Esophagus (tissue), 2 donors: ENCODE measurements at regions not wholly inside any gene's neighbourhood (a gene's known extent, or its start where the extent isn't known, plus 50 kb on each side); places are given as distances from the start of the nearest gene placed in this dataset.
"Not testable (repeated sequence)": the region's sequence is repeated elsewhere in the genome, so short reads cannot be mapped to it uniquely, and the experiment has no call there.

Source experiments
- H3K27ac ChIP-seq, 2 donors: one replicate each; pipeline ENCODE4 v1.5.1; 2013; ENCODE audit warnings: low read depth in 2 of 2, mild to moderate bottlenecking in 2 of 2, inconsistent platforms in 1 of 2, low read length in 1 of 2, moderate library complexity in 1 of 2
- H3K27me3 ChIP-seq, 2 donors: one replicate each; pipeline ENCODE4 v1.6.1; 2013; ENCODE audit warnings: low read length in 2 of 2, control low read depth in 1 of 2, mild to moderate bottlenecking in 1 of 2; ENCODE audit not compliant: insufficient read depth in 2 of 2, control insufficient read depth in 1 of 2
- H3K36me3 ChIP-seq, 2 donors: one replicate each; pipeline ENCODE4 v1.6.1; 2013; ENCODE audit warnings: low read length in 1 of 2; ENCODE audit not compliant: control insufficient read depth in 2 of 2, insufficient read depth in 2 of 2
- H3K4me1 ChIP-seq, 2 donors: one replicate each; pipeline ENCODE4 v1.6.1; 2013; ENCODE audit warnings: low read length in 1 of 2; ENCODE audit not compliant: control insufficient read depth in 2 of 2, insufficient read depth in 2 of 2
- H3K4me3 ChIP-seq, 2 donors: one replicate each; pipeline ENCODE4 v1.5.1; 2013; ENCODE audit warnings: low read length in 2 of 2, mild to moderate bottlenecking in 2 of 2, low read depth in 1 of 2, moderate library complexity in 1 of 2
- H3K9me3 ChIP-seq, 2 donors: one replicate each; pipeline ENCODE4 v1.6.1; 2013; ENCODE audit warnings: mild to moderate bottlenecking in 2 of 2, low read depth in 1 of 2, low read length in 1 of 2, moderate library complexity in 1 of 2; ENCODE audit not compliant: control insufficient read depth in 2 of 2, insufficient read depth in 1 of 2
- WGBS, 2 donors: extraction: QIAGEN DNeasy Blood & Tissue Kit; methylation state at CpG; one replicate each; pipeline ENCODE4 v1.1.7; 2013; 5-methylcytosine and 5-hydroxymethylcytosine counted together
- donor health status: healthy with polysubstance abuse.
- donor health status: Bipolar disorder and iron deficiency.

DNA sequence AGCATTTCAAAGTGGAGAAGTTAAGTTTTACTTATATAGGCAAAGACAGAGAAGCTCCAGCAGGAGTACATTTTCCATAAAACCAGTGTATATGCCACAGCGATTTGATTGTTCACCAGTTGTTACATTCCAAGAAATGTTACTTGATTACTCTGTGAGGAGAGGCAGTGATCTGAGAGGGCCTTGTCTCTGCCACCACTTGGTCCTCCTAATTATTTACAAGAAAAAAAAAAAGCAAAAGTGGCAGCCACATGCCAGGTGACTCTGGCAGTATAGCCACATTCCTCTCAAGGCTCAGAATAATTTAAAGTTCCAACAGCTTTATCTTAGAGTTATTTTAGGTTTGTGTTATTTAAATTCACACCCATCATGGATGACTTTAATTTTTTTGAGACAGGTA, 1077.8 kb downstream of the ZPLD1 start:
- Histone ChIP-seq H3K36me3 (no peaks in the 10 kb centered on the region), H3K4me3 (no peak overlapping the region), H3K27me3 (no peaks in the 10 kb centered on the region), H3K4me1 (no peaks in the 10 kb centered on the region), H3K9me3 (peaks cover 0 to 2% of the 10 kb centered on the region in 2 donors), H3K27ac (no peak overlapping the region)
- 67 to 82% methylated on average over 1 of the region's 1 CpG for WGBS, 2 donors

DNA sequence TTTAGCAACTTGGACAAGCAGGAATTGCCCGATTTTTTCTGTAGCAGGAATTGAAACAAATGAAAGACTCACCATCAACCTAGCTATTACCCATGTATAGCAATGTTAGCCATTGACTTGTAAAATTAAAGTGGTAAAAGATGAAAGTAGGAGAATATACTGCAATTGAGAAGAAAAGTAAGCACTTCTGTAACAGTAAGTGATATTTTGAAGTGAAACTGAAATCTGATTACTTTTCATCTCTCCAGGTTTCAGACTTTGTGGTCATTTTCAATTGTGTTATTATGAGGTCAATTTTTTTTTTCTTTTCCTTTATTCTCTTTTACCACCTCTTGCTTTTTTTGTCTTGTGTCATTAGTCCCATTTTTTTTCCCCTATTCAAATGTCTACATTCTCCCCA, 1078.2 kb downstream of the ZPLD1 start:
- Histone ChIP-seq H3K36me3 (no peaks in the 10 kb centered on the region), H3K27ac (no peak overlapping the region), H3K4me1 (no peaks in the 10 kb centered on the region), H3K27me3 (no peaks in the 10 kb centered on the region), H3K4me3 (no peak overlapping the region), H3K9me3 (peaks cover 0 to 2% of the 10 kb centered on the region in 2 donors)
- WGBS, 2 donors: 79 to 83% methylated on average over 1 of the region's 1 CpG

- H3K36me3 ChIP-seq: no peaks in the 10 kb centered on the region
- WGBS, 2 donors: 86 to 91% methylated on average over 5 of the region's 5 CpGs
- no peaks in the 10 kb centered on the region for H3K27me3 ChIP-seq
- no peak overlapping the region for H3K4me3 ChIP-seq
- no peaks in the 10 kb centered on the region for H3K4me1 ChIP-seq
- no peak overlapping the region for H3K27ac ChIP-seq
- peaks cover 0 to 2% of the 10 kb centered on the region in 2 donors for H3K9me3 ChIP-seq
Measured at GRCh38 chr3:103515116-103515515, 1080.3 kb downstream of the ZPLD1 start.

DNA sequence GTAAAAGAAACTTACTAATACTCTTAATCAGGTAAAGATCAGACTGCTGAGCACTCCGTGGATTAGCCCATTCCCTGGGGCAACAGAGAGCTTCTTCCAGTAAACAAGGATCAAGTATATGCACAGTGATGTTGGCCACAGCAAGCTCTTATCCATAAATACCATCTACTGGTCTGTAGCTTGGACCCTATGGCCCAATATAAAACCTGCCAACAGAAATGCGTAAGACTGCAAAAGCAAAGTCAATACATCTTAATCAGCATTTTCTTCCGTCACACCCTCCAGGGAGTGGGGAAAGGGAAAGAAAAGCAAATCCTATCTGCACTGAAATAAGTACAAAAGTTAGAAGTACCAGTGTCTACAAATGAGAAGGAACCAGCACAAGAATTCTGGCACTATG, 1082.1 kb downstream of the ZPLD1 start:
- Histone ChIP-seq H3K4me3 (no peak overlapping the region), H3K9me3 (peaks cover 0 to 2% of the 10 kb centered on the region in 2 donors), H3K36me3 (no peaks in the 10 kb centered on the region), H3K4me1 (no peaks in the 10 kb centered on the region), H3K27me3 (no peaks in the 10 kb centered on the region), H3K27ac (no peak overlapping the region)
- 81 to 89% methylated on average over 3 of the region's 3 CpGs for WGBS, 2 donors

- not testable (repeated sequence) for H3K4me1 ChIP-seq, H3K27ac ChIP-seq, H3K4me3 ChIP-seq, H3K9me3 ChIP-seq, H3K27me3 ChIP-seq, H3K36me3 ChIP-seq
- 95% methylated on average over 18 to 19 of the region's 19 CpGs for WGBS, 2 donors
Measured at GRCh38 chr3:103531327-103531726, 1096.5 kb downstream of the ZPLD1 start.

- no peak overlapping the region for H3K4me3 ChIP-seq
- H3K36me3 ChIP-seq: no peaks in the 10 kb centered on the region
- WGBS, 2 donors: 89 to 91% methylated on average over 4 of the region's 4 CpGs
- H3K27me3 ChIP-seq: no peaks in the 10 kb centered on the region
- no peak overlapping the region for H3K27ac ChIP-seq
- peaks cover 0 to 2% of the 10 kb centered on the region in 2 donors for H3K9me3 ChIP-seq
- no peaks in the 10 kb centered on the region for H3K4me1 ChIP-seq
Measured at GRCh38 chr3:103532986-103533385, 1098.2 kb downstream of the ZPLD1 start.

- Histone ChIP-seq H3K4me3 (no peak overlapping the region), H3K4me1 (no peaks in the 10 kb centered on the region), H3K9me3 (no peaks in the 10 kb centered on the region), H3K27me3 (no peaks in the 10 kb centered on the region), H3K27ac (no peak overlapping the region), H3K36me3 (no peaks in the 10 kb centered on the region)
- WGBS, 2 donors: 32% methylated on average over 8 of the region's 8 CpGs
Measured at GRCh38 chr3:103554451-103554850, 1119.6 kb downstream of the ZPLD1 start.

GRCh38 chr3:103564116-103564515, 1129.3 kb downstream of the ZPLD1 start:
- 83 to 88% methylated on average over 6 of the region's 6 CpGs for WGBS, 2 donors
- H3K4me1 ChIP-seq, H3K36me3 ChIP-seq, H3K4me3 ChIP-seq, H3K9me3 ChIP-seq, H3K27ac ChIP-seq, H3K27me3 ChIP-seq: not testable (repeated sequence)

GRCh38 chr3:103585809-103586208, 1151.0 kb downstream of the ZPLD1 start:
- Histone ChIP-seq H3K4me1 (no peaks in the 10 kb centered on the region), H3K9me3 (no peaks in the 10 kb centered on the region)
- WGBS, 2 donors: 62 to 68% methylated on average over 4 of the region's 4 CpGs

GRCh38 chr3:103589770-103590169, 1155.0 kb downstream of the ZPLD1 start:
- 82 to 95% methylated on average over 2 of the region's 2 CpGs for WGBS, 2 donors
- Histone ChIP-seq H3K36me3 (no peaks in the 10 kb centered on the region), H3K4me3 (no peak overlapping the region), H3K27me3 (no peaks in the 10 kb centered on the region), H3K9me3 (no peaks in the 10 kb centered on the region), H3K4me1 (no peaks in the 10 kb centered on the region), H3K27ac (no peak overlapping the region)

More at GRCh38 chr3:103585809-103586208, 1151.0 kb downstream of the ZPLD1 start:
- no peaks in the 10 kb centered on the region for H3K36me3 ChIP-seq
- no peak overlapping the region for H3K27ac ChIP-seq
- H3K27me3 ChIP-seq: no peaks in the 10 kb centered on the region
- no peak overlapping the region for H3K4me3 ChIP-seq
